ENCODE measurements at regions not wholly inside any gene's neighbourhood (a gene's known extent, or its start where the extent isn't known, plus 50 kb on each side); places are given as distances from the start of the nearest gene placed in this dataset.

DNA sequence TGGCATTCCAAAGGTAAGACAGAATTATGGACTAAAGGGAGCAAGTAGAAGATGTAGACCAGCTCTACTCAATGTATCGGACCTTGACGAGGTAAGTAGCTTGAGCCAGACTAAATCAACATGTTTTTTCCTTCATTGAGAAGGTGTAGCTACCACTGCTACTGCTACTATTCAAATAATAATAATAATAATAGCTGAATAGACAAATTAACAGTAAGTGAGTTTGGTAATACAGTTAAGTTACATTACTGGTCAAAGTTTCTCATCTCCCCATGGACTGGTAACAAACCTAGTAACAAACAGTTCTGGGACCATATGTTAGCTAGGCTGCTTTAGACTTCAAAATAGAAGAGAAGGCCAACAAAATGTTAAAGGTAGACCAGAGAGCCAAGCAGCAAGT, 609.2 kb downstream of the TLE1 start:
- no TSS peak for BruUV-seq (replicated peaks)
- TF ChIP-seq POLR2A (IDR thresholded peaks at IDR 0.05; ENCODE audit: low read depth, low read length) (no peak), MYC (IDR thresholded peaks at IDR 0.05; ENCODE audit: low read depth, low read length) (no peak), GATA2 (IDR thresholded peaks at IDR 0.05; ENCODE audit: insufficient read depth, insufficient read length, low read depth, low read length) (no peak), JUN (IDR thresholded peaks at IDR 0.05; ENCODE audit: borderline replicate concordance, insufficient read depth, insufficient read length, low read depth) (no peak), FOS (IDR thresholded peaks at IDR 0.05; ENCODE audit: borderline replicate concordance, insufficient read depth, low read length) (no peak), EZH2 (IDR thresholded peaks at IDR 0.05; ENCODE audit: borderline replicate concordance, low read depth, low read length, severe bottlenecking) (no peak), POLR2AphosphoS5 (IDR thresholded peaks at IDR 0.05; ENCODE audit: insufficient read depth, low read depth, low read length) (no peak)
- TF ChIP-seq, protein P1, sequence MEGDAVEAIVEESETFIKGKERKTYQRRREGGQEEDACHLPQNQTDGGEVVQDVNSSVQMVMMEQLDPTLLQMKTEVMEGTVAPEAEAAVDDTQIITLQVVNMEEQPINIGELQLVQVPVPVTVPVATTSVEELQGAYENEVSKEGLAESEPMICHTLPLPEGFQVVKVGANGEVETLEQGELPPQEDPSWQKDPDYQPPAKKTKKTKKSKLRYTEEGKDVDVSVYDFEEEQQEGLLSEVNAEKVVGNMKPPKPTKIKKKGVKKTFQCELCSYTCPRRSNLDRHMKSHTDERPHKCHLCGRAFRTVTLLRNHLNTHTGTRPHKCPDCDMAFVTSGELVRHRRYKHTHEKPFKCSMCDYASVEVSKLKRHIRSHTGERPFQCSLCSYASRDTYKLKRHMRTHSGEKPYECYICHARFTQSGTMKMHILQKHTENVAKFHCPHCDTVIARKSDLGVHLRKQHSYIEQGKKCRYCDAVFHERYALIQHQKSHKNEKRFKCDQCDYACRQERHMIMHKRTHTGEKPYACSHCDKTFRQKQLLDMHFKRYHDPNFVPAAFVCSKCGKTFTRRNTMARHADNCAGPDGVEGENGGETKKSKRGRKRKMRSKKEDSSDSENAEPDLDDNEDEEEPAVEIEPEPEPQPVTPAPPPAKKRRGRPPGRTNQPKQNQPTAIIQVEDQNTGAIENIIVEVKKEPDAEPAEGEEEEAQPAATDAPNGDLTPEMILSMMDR (IDR thresholded peaks at IDR 0.05; ENCODE audit: extremely low read depth in 1 of 2, insufficient read depth in 1 of 2, low read depth in 1 of 2, low read length in 2 of 2): no peak
- TF ChIP-seq, protein P2, sequence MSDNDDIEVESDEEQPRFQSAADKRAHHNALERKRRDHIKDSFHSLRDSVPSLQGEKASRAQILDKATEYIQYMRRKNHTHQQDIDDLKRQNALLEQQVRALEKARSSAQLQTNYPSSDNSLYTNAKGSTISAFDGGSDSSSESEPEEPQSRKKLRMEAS (IDR thresholded peaks at IDR 0.05; ENCODE audit: insufficient read depth, insufficient read length): no peak
- FAIRE-seq (no peak), DNase-seq (ENCODE audit: low read depth, low spot score) (no peak)
- ChIA-PET CTCF (no interaction called here), POLR2A (no interaction called here)
- no peaks in the 10 kb centered on the region for H3K79me2 ChIP-seq (ENCODE audit: control insufficient read depth, insufficient read depth, low read length)
- no peak overlapping the region for H3K27ac ChIP-seq (ENCODE audit: insufficient read depth, low read depth, low read length)
- H3K9me1 ChIP-seq (replicated peaks; ENCODE audit: control insufficient read depth, extremely low read depth, insufficient read depth, low read length): no peaks in the 10 kb centered on the region
- no peaks in the 10 kb centered on the region for H3K9me3 ChIP-seq (replicated peaks; ENCODE audit: control insufficient read depth, insufficient read depth, low read length)
- no peaks in the 10 kb centered on the region for H4K20me1 ChIP-seq (replicated peaks; ENCODE audit: control insufficient read depth, extremely low read depth, insufficient read depth, low read length)
- H3K4me2 ChIP-seq (ENCODE audit: insufficient read depth, low read length): no peak overlapping the region
- no peak overlapping the region for H3K9ac ChIP-seq (replicated peaks; ENCODE audit: extremely low read depth, insufficient read depth, low read length)
- no peaks in the 10 kb centered on the region for H3K36me3 ChIP-seq (ENCODE audit: control insufficient read depth in 2 of 2, extremely low read depth in 1 of 2, insufficient read depth in 2 of 2, low read length in 2 of 2)
- no peak overlapping the region for H3K4me3 ChIP-seq (replicated peaks in 1 of 3; ENCODE audit: insufficient read depth in 1 of 3, low read depth in 1 of 3, low read length in 3 of 3)
- dilution Hi-C loops (cut with MboI; ENCODE audit: extremely low pct_ligation_motif_present, low sequenced_read_pairs) (no loop called here), intact Hi-C loops (cut with micrococcal nuclease) (loop anchor here (5.0 kb wide), 1 partner anchor 767 kb away; no protein-coding TSS in a partner anchor)
- no peak overlapping the region for H2AFZ ChIP-seq (ENCODE audit: low read depth, low read length)
- no peaks in the 10 kb centered on the region for H3K4me1 ChIP-seq (ENCODE audit: control insufficient read depth, extremely low read depth, insufficient read depth, low read length)
- H3K27me3 ChIP-seq (ENCODE audit: control insufficient read depth in 2 of 2, insufficient read depth in 2 of 2, low read length in 2 of 2): no peaks in the 10 kb centered on the region
